CD4-positive, alpha-beta T cell treated with Interleukin-21 for 1 hour (primary cell): ENCODE measurements at regions not wholly inside any gene's neighbourhood (a gene's known extent, or its start where the extent isn't known, plus 50 kb on each side); places are given as distances from the start of the nearest gene placed in this dataset.

Experiments used
- DNase-seq: peaks from one replicate; pipeline ENCODE4 v3.0.0-alpha.2; 2020

DNA sequence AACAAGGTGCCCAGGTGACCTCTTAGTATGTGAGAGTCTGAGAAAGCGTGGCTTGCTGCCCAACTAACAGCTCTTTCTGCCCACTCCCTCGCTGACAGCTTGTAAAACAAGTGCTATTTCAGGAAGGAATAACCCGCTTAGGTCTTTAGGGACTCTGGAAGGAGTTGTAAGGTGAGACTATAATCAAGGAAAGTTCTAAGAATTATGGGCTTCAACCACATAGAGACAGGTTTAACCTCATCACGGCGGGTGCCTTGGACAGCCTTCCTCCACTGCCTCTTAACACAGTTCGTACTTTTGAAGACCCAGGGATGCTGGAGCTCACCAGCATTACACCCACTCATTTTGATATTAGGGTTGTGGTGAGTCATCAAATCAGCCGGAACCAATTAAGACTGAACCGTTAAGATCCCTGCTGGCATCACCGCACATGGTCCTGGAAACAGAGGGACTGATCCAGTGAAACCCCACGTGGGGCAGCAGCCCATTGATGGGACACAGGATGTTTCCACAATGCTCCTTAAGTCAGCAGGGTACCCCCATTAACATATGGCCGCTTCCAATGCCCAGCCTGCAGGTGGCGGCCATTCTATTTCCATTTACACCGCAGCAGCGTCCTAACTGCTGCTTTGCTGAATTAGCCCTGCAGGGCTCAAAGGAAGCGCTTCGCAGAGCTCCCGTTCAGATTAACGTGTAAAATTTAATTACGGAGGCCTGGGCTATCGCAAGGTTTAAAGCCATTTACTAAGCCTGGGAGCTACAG, 176.6 kb upstream of the SDK2 start:
- DNase-seq = no peak

GRCh38 chr17:73821665-73822064, 177.4 kb upstream of the SDK2 start:
- DNase-seq = no peak

DNA sequence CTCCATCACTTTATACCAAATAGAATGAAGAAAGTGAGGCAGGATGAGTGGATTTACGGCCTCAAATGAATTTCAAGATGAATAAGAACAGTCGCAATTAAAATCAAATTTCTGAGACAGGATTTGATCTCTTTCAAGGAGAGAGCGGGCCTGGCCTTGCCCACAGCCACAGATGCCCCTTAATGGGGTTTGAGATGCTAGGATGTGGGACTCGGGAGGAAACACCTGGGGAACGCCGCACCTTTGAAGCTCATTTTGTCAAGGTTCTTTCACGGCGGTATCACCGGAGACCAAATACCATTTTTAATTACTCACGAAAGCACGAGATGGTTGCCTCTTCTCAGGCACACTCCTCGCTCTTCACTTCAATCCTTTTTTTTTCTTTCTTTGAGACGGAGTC, 178.1 kb upstream of the SDK2 start:
- no peak for DNase-seq

GRCh38 chr17:73823684-73824083, 179.4 kb upstream of the SDK2 start:
- no peak for DNase-seq

GRCh38 chr17:73824321-73824720, 180.1 kb upstream of the SDK2 start:
- no peak for DNase-seq

- DNase-seq = no peak
Observed at GRCh38 chr17:73826181-73826871, 182.1 kb upstream of the SDK2 start.

- no peak for DNase-seq
Observed at GRCh38 chr17:73826872-73827228, 182.6 kb upstream of the SDK2 start.

DNA sequence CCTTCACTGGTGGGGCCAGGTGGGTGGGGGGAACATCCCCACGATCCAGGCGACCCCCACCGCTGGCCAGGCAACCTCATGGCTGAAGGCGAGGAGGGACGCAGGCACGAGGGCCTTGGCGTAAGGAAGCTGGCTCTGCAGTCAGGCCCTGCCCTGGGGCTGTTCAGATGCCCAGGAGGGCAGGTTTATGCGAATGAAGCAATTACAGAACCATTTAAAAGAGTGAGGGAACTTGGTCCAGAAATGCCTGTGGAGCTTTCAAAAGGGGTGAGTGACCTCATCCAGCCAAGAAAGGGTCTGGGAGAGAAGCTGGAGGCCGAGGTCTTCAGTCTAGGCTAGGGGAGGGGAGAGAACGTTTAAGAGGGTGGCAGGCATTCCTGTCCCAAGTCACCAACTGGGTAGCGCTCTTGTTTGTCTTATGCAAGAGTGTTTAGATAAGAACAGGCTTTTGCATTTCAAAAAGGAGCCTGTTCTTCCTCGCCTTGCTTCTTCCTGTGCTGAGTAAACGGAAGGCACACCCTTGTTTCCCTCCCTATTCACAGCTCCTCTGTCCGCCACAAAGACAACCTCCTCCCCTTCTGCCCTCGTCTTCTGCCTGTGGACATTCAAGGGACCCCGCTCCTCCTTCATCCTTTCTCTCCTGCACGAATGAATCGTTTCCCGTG, 183.5 kb upstream of the SDK2 start:
- no peak for DNase-seq

DNA sequence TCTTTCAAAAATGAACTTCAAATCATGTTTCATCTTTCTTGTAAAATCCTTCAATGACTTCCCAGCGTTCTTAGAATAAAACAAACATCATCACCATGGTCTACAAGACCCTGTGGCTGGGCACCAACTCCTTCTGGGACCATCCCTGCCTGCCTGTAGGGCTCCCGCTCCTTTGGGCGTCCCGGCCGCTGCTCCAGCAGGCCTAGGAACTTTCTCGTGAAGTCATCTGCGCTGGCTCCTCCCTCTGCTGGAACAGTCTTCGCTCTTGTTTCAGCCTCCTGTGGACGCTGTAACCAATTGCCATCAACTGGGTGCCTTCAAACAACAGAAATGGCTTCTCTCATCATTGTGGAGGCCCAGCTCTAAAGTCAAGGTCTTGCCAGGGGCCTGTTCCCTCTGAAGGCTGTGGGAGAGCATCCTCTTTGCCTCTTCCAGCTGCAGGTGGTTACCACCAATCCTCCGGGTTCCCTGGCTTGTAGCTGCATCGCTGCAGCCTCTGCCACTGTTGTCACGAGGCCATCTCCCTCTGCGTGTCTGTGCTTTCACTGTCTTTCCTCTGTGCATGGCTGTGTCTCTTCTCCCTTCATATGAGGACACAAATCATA, 185.5 kb upstream of the SDK2 start:
- DNase-seq = no peak

- no peak for DNase-seq
Observed at GRCh38 chr17:73831699-73832098, 187.5 kb upstream of the SDK2 start.

DNA sequence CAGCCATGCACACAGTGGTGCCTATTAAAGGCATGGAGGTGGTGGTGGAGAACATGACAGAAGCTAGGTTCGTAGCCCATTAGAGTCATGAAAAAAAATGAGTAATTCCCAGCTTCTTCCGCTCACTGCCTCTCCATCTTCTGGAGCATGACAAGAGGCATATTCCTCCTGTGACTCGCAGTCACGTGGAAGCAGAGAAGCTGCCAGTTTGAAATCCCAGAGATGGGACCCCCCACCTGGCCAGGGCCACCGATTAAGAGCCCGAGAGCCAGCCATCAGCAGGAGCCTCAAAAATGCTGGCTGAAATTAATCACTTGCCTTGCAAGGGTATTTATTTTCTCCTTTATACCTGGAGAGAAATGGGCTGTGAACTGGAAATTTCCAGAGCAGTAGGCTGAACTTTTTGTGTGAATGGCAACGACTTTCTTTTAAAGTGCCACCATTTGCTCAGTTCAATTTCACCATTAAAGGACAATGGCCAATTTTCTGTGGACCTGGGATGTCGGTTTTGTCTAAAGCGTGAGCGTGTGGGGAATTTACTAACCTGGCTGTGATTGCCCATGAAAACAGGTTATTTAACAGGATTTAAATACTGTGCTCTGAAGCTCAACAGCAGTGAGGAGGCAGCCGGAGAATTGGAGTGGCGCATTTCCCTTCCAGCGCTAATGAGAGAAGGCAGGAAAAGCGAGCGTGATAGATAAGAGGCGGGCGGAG, 189.7 kb upstream of the SDK2 start:
- no peak for DNase-seq

GRCh38 chr17:73834684-73835343, 190.6 kb upstream of the SDK2 start:
- no peak for DNase-seq

GRCh38 chr17:73835605-73836004, 191.4 kb upstream of the SDK2 start:
- DNase-seq = no peak

DNA sequence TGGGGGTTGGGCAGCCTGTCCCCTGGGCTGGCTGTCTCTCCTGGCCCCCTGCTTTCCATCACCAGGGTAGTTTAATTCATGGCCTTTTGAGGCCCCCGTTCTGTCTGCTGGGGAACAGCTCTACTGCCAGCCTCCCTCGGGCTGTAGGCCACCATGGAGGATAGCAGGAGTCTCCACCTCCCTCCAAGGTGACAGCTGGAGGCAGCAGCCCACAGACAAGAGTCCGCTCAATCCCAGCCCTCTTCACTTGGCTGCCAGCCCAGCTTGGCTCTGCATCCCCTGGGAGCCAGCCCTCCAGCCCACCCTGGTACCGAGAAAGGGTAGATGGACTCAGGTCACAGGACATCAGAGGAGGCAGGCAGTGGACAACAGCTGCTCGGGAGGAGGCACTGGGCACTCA, 194.6 kb upstream of the SDK2 start:
- DNase-seq = no peak

- DNase-seq = no peak
Observed at GRCh38 chr17:73840829-73841228, 196.6 kb upstream of the SDK2 start.

DNA sequence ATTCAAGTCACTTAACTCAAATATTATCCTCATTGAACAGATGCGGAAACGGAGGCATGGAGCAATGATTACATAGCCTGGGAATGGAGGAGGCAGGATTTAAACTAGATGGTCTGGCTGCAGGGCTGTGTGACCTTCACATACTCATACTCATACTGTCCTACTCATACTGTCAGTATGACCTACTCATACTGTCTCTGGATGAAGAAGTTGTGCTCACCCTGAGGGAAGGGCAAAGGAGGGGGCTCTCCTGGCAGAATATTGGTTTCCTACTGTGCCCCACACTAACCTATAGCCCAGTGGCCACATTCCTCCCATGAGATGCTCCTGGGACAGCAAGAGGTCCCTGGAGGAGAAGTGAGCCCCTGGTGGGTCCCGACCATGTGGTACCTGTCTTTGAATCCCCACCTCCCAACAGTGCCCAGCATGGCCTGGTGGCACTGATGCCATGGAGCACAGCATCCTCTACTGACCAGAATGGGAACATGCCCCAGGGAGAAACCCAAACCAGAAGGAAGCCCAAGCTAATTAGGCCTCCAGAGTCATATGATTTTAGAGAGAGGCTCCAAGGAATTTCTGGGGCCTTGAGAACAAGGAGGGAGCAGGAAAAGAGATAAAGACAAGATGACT, 197.3 kb upstream of the SDK2 start:
- peak; percentile 9 for DNase-seq

DNA sequence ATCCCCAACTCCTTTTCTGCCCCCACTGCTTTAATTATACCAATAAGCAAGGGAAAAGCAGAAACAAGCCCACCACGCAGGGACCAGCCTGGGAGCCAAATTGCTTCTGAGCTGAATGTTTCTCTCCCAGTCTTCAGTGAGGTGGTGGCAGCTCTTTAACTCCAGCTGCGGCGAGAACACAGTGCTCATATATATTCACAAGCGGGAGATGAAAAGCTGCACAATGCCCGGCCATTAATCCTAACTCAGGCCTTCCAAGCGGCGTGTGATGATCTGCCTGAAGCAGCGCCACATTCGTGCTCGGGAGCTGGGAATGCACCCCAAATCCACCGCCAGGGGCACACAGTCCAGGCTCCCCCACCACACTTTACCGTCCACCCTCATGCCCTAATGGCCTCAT, 203.7 kb upstream of the SDK2 start:
- DNase-seq = no peak

DNA sequence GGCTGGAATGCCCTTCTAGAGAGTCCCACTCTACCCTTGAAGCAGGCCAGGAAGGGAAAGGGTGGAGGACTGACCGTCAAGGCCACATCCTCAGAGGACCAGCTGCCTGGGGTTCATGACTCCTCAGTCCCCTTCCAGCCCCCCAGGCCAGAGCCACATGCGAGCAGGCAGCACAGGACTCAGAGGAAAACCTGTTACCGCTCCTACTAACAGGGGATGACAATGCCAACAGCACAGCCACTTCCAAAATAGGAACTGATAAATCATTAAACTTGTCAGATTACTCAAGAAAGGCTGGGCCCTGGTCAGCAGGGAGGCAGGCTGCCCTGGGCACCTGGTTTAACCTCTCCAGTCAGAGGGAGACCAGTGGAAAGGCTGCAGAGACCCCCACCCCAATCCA, 206.2 kb upstream of the SDK2 start:
- DNase-seq = no peak

GRCh38 chr17:73851091-73851490, 206.8 kb upstream of the SDK2 start:
- no peak for DNase-seq

GRCh38 chr17:73851921-73852320, 207.7 kb upstream of the SDK2 start:
- DNase-seq = no peak

DNA sequence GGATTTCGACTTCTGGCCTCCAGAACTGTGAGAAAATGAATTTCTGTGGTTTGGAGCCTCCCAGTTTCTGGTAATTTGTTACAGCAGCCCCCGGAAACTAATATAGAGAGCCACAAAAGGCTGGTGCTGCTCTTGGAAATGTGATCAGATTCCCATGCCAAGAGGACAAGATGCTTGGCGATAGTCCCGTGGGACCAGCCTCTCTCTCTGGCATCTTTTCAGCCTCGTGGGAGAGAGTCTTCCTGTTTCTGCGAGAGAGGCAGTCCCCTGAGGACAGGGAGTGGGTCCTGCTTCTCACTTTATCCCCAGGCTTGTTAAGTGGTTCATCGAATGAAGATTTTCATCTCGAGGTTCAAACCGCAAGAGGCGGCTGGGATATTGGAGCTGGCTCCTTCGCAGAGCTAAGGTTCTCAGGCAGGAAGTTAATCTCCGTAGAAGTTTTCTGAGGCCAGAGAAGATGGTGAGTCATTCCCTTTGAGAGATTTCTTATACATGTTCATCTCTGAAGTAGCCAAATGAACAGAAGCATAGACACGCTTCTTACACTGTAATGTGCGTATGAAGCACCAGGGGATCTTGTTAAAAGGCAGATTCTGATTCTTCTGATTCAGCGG, 211.6 kb upstream of the SDK2 start:
- no peak for DNase-seq

- DNase-seq = no peak
Observed at GRCh38 chr17:73856556-73856955, 212.3 kb upstream of the SDK2 start.
